H1 (cell line): ENCODE measurements at regions not wholly inside any gene's neighbourhood (a gene's known extent, or its start where the extent isn't known, plus 50 kb on each side); places are given as distances from the start of the nearest gene placed in this dataset.

Source experiments
- CTCF ChIA-PET: fragments of 300-600 bp; sonication (Branson Sonifier 250); formaldehyde crosslinking; loops from one replicate; lab custom pipeline; 2021; ENCODE audit not compliant: partially characterized antibody; lab: Charles Lee
- POLR2A ChIA-PET: fragments of 300-600 bp; sonication (Branson Sonifier 250); formaldehyde crosslinking; loops from one replicate; lab custom pipeline; 2021; ENCODE audit warnings: inconsistent platforms; ENCODE audit not compliant: partially characterized antibody; lab: Charles Lee
- DNase-seq, 2 experiments: peaks; one replicate each; pipeline versions ENCODE4 v3.0.0 to v3.0.0-alpha.2; 2010 to 2022; ENCODE audit warnings: low spot score in 2 of 2, low read depth in 1 of 2, mixed read lengths in 1 of 2
- FAIRE-seq: peaks from 2 replicates; lab custom pipeline; 2011; peaks lifted over from hg19 to GRCh38; lab: Jason Lieb, UNC
- H2AFZ ChIP-seq: 2 replicates; pipeline ENCODE4 v1.8.1; 2012; ENCODE audit warnings: low read length, inconsistent platforms
- H2AK5ac ChIP-seq: 2 replicates; pipeline ENCODE4 v1.6.1; 2013; ENCODE audit warnings: low read depth, low read length
- H2BK120ac ChIP-seq: replicated peaks from 2 replicates; pipeline ENCODE3; 2013; ENCODE audit warnings: low read depth, low read length, inconsistent platforms
- H2BK12ac ChIP-seq: 2 replicates; pipeline ENCODE4 v1.6.1; 2013; ENCODE audit warnings: low read depth, low read length
- H2BK15ac ChIP-seq: 2 replicates; pipeline ENCODE4 v1.6.1; 2013; ENCODE audit warnings: low read length
- H2BK20ac ChIP-seq: 2 replicates; pipeline ENCODE4 v1.6.1; 2013; ENCODE audit warnings: low read length
- H2BK5ac ChIP-seq: 2 replicates; pipeline ENCODE4 v1.6.1; 2013; ENCODE audit warnings: low read depth, low read length
- H3K14ac ChIP-seq: 2 replicates; pipeline ENCODE4 v1.6.1; 2013; ENCODE audit warnings: inconsistent platforms; ENCODE audit not compliant: insufficient read length
- H3K18ac ChIP-seq: 2 replicates; pipeline ENCODE4 v1.6.1; 2013; ENCODE audit warnings: low read length; ENCODE audit errors: extremely low read depth
- H3K23ac ChIP-seq: 2 replicates; pipeline ENCODE4 v1.6.1; 2013; ENCODE audit warnings: inconsistent platforms; ENCODE audit not compliant: insufficient read length
- H3K23me2 ChIP-seq: 2 replicates; pipeline ENCODE4 v1.6.1; 2013; ENCODE audit warnings: low read depth, low read length
- H3K27ac ChIP-seq: 2 replicates; pipeline ENCODE4 v1.6.1; 2011; ENCODE audit warnings: low read depth, low read length, inconsistent platforms
- H3K27me3 ChIP-seq, 4 experiments: replicated peaks in 1 of 4; 1 replicate in 1 of 4; 2 replicates in 3 of 4; pipeline versions ENCODE4 v1.6.1 to v1.8.1; 2011 to 2013; ENCODE audit warnings: low read length in 3 of 4, mild to moderate bottlenecking in 3 of 4, inconsistent platforms in 2 of 4, mixed read lengths in 2 of 4, moderate library complexity in 1 of 4; ENCODE audit not compliant: control insufficient read depth in 3 of 4, insufficient read depth in 3 of 4; ENCODE audit errors: extremely low read depth in 1 of 4
- H3K36me3 ChIP-seq, 4 experiments: 2 replicates each; pipeline versions ENCODE4 v1.6.1 to v1.8.1; 2011 to 2013; ENCODE audit warnings: mild to moderate bottlenecking in 4 of 4, low read length in 3 of 4, moderate library complexity in 2 of 4, control low read depth in 1 of 4, inconsistent platforms in 1 of 4; ENCODE audit not compliant: insufficient read depth in 4 of 4, control insufficient read depth in 2 of 4
- H3K4ac ChIP-seq: replicated peaks from 2 replicates; pipeline ENCODE3; 2013; ENCODE audit warnings: low read length, low read depth, mixed read lengths, inconsistent platforms; ENCODE audit not compliant: insufficient read length
- H3K4me1 ChIP-seq, 4 experiments: replicated peaks in 1 of 4; 1 replicate in 1 of 4; 2 replicates in 3 of 4; pipeline versions ENCODE4 v1.6.1 to v1.8.1; 2011 to 2013; ENCODE audit warnings: low read length in 3 of 4, inconsistent platforms in 2 of 4, mixed read lengths in 1 of 4; ENCODE audit not compliant: insufficient read depth in 4 of 4, control insufficient read depth in 3 of 4
- H3K4me2 ChIP-seq, 2 experiments: 2 replicates each; pipeline versions ENCODE4 v1.6.1 to v1.8.1; 2011 to 2013; ENCODE audit warnings: low read depth in 2 of 2, low read length in 2 of 2, control low read depth in 1 of 2, inconsistent platforms in 1 of 2, mild to moderate bottlenecking in 1 of 2; ENCODE audit not compliant: insufficient read depth in 1 of 2
- H3K4me3 ChIP-seq, 4 experiments: fragments of 200-600, 300-600 bp in 1 of 4; sonication (generic), shearing (Covaris generic), sonication (Bioruptor Twin) in 1 of 4; 2 replicates each; pipeline versions ENCODE4 v1.5.1 to v1.8.1; 2011 to 2016; ENCODE audit warnings: low read length in 4 of 4, low read depth in 3 of 4, control low read depth in 2 of 4, inconsistent platforms in 2 of 4, mild to moderate bottlenecking in 2 of 4, mixed read lengths in 1 of 4, moderate library complexity in 1 of 4; ENCODE audit not compliant: insufficient read depth in 2 of 4; ENCODE audit errors: extremely low read depth in 1 of 4
- H3K56ac ChIP-seq: replicated peaks from 2 replicates; pipeline ENCODE3; 2013; ENCODE audit warnings: low read depth, mild to moderate bottlenecking, mixed read lengths, low read length, inconsistent platforms; ENCODE audit not compliant: insufficient read length
- H3K79me1 ChIP-seq: 2 replicates; pipeline ENCODE4 v1.6.1; 2013; ENCODE audit warnings: low read depth, low read length, control low read depth
- H3K79me2 ChIP-seq, 2 experiments: 2 replicates each; pipeline versions ENCODE4 v1.6.1 to v1.8.1; 2012 to 2013; ENCODE audit warnings: low read length in 2 of 2, mild to moderate bottlenecking in 2 of 2, inconsistent platforms in 1 of 2; ENCODE audit not compliant: insufficient read depth in 2 of 2, control insufficient read depth in 1 of 2
- H3K9ac ChIP-seq, 4 experiments: replicated peaks in 1 of 4; 1 replicate in 1 of 4; 2 replicates in 3 of 4; pipeline versions ENCODE4 v1.6.1 to v1.8.1; 2011 to 2013; ENCODE audit warnings: low read depth in 3 of 4, low read length in 3 of 4, control low read depth in 2 of 4, mild to moderate bottlenecking in 2 of 4, moderate library complexity in 2 of 4, inconsistent platforms in 1 of 4; ENCODE audit errors: extremely low read depth in 1 of 4
- H3K9me3 ChIP-seq, 2 experiments: 2 replicates each; pipeline versions ENCODE4 v1.6.1 to v1.8.1; 2012 to 2013; ENCODE audit warnings: mild to moderate bottlenecking in 2 of 2, moderate library complexity in 2 of 2, control low read depth in 1 of 2, inconsistent platforms in 1 of 2, low read depth in 1 of 2, low read length in 1 of 2, mixed read lengths in 1 of 2; ENCODE audit not compliant: insufficient read depth in 2 of 2
- H4K20me1 ChIP-seq, 2 experiments: replicated peaks in 1 of 2; 2 replicates each; pipeline versions ENCODE3 to v1.8.1; 2011 to 2013; ENCODE audit warnings: inconsistent platforms in 2 of 2, low read length in 2 of 2, mild to moderate bottlenecking in 1 of 2; ENCODE audit not compliant: insufficient read depth in 2 of 2, control insufficient read depth in 1 of 2
- H4K5ac ChIP-seq: 2 replicates; pipeline ENCODE4 v1.6.1; 2013; ENCODE audit warnings: low read length, low read depth, mixed read lengths, inconsistent platforms; ENCODE audit not compliant: insufficient read length
- H4K8ac ChIP-seq: 2 replicates; pipeline ENCODE4 v1.8.0; 2013; ENCODE audit warnings: mild to moderate bottlenecking, moderate library complexity, low read length, inconsistent platforms; ENCODE audit not compliant: insufficient read depth; ENCODE audit errors: extremely low read depth
- H4K91ac ChIP-seq: replicated peaks from 2 replicates; pipeline ENCODE3; 2013; ENCODE audit warnings: low read length, mixed read lengths, inconsistent platforms; ENCODE audit not compliant: insufficient read length
- JUN ChIP-seq: IDR thresholded peaks from 2 replicates; pipeline ENCODE4 v1.6.1; 2011; ENCODE audit warnings: low read depth, mild to moderate bottlenecking, improper control_type of control experiment, low read length
- YY1 ChIP-seq: IDR thresholded peaks from 2 replicates; pipeline ENCODE4 v1.6.1; 2011; ENCODE audit warnings: low read depth, mild to moderate bottlenecking, low read length
- WGBS, 2 experiments: shearing (Covaris generic) in 1 of 2; methylation state at CpG; one replicate each; pipeline versions ENCODE4 v1.1.6 to v1.1.7; 2013 to 2015; ENCODE audit warnings: low lambda C conversion rate in 2 of 2, mixed read lengths in 2 of 2, inconsistent platforms in 1 of 2, low coverage in 1 of 2, missing lambda C conversion rate in 1 of 2; ENCODE audit not compliant: insufficient replicate concordance in 2 of 2, insufficient coverage in 1 of 2, insufficient read length in 1 of 2; ENCODE audit errors: extremely low coverage in 1 of 2, missing lambda C conversion rate in 1 of 2; 5-methylcytosine and 5-hydroxymethylcytosine counted together

GRCh38 chr16:35691057-35691456, 2231.6 kb downstream of the TP53TG3F start:
- H3K27ac ChIP-seq, result no peak overlapping the region

More at GRCh38 chr16:35691057-35691456, 2231.6 kb downstream of the TP53TG3F start:
- Histone ChIP-seq H2AK5ac (no peak overlapping the region), H3K27me3 (no peaks in the 10 kb centered on the region), H3K4me3 (no peak overlapping the region), H2BK120ac (no peak overlapping the region), H4K91ac (no peak overlapping the region), H3K4me1 (no peaks in the 10 kb centered on the region), H3K56ac (no peak overlapping the region)
- TF ChIP-seq YY1 (no peak), JUN (no peak)
- TF ChIP-seq, all 59 proteins: peak for 0
- H3K14ac ChIP-seq, result no peak overlapping the region
- ChIA-PET POLR2A (no interaction called here), CTCF (no interaction called here)
- H2AFZ ChIP-seq, result no peak overlapping the region
- H4K20me1 ChIP-seq, result no peaks in the 10 kb centered on the region
- no peak overlapping the region for H2BK15ac ChIP-seq
- H3K36me3 ChIP-seq, result no peaks in the 10 kb centered on the region
- H3K9me3 ChIP-seq, result peaks cover 24 to 99% of the 10 kb centered on the region in 2 experiments
- no peak overlapping the region for H2BK5ac ChIP-seq
- no peak overlapping the region for H3K18ac ChIP-seq
- H2BK20ac ChIP-seq, result no peak overlapping the region
- H3K79me1 ChIP-seq, result no peaks in the 10 kb centered on the region
- no peak overlapping the region for H3K4me2 ChIP-seq
- no peak overlapping the region for H4K8ac ChIP-seq
- H2BK12ac ChIP-seq, result no peak overlapping the region
- 77% methylated on average over 5 of the region's 5 CpGs; no CpG with 5 or more reads in 1 of the 2 experiments for WGBS, 2 experiments
- no peaks in the 10 kb centered on the region for H3K79me2 ChIP-seq
- H4K5ac ChIP-seq, result no peak overlapping the region
- H3K23ac ChIP-seq, result no peak overlapping the region
- FAIRE-seq (no peak), DNase-seq (no peak)
- no peaks in the 10 kb centered on the region for H3K23me2 ChIP-seq
- no peak overlapping the region for H3K4ac ChIP-seq
- no peak overlapping the region for H3K9ac ChIP-seq
